Tibial nerve (tissue), 3 donors: ENCODE measurements at regions not wholly inside any gene's neighbourhood (a gene's known extent, or its start where the extent isn't known, plus 50 kb on each side); places are given as distances from the start of the nearest gene placed in this dataset.

Source experiments
- CTCF ChIP-seq, 5 experiments: fragments of 200-600 bp in 3 of 5; fragments of 450-650 bp in 2 of 5; sonication (generic) in 3 of 5; IDR thresholded peaks; one replicate each; pipeline ENCODE4 v1.5.1; 2016 to 2019; ENCODE audit warnings: antibody characterized with exemption in 5 of 5, mild to moderate bottlenecking in 3 of 5, moderate library complexity in 2 of 5
- POLR2A ChIP-seq, 2 donors: fragments of 450-650 bp; IDR thresholded peaks; one replicate each; pipeline ENCODE4 v1.6.1; 2017; ENCODE audit warnings: antibody characterized with exemption in 2 of 2, mild to moderate bottlenecking in 2 of 2, moderate library complexity in 2 of 2

- no peak for TF ChIP-seq CTCF (IDR thresholded peaks at IDR 0.05)
- TF ChIP-seq POLR2A (IDR thresholded peaks at IDR 0.05), result no peak
These were observed 322.3 kb downstream of the ZFHX3 start for GRCh38 chr16:72725643-72726042.
